Activated naive CD4-positive, alpha-beta T cell treated with anti-CD3 and anti-CD28 coated beads, Interleukin-2, amount 10 ng/mL, durations not matched to agents 7 days and 5 days (primary cell): ENCODE measurements at regions not wholly inside any gene's neighbourhood (a gene's known extent, or its start where the extent isn't known, plus 50 kb on each side); places are given as distances from the start of the nearest gene placed in this dataset.

Source experiments
- CTCF ChIA-PET: fragments of 350-600 bp; sonication (Branson Sonifier 250); formaldehyde crosslinking; loops from one replicate; lab custom pipeline; 2021; ENCODE audit warnings: antibody characterized with exemption; lab: Charles Lee
- DNase-seq: peaks from one replicate; pipeline ENCODE4 v3.0.0-alpha.2; 2020
- H3K27ac Mint-ChIP-seq: one replicate; pipeline ENCODE4 v1.8.0; 2021; ENCODE audit warnings: mild to moderate bottlenecking, moderate library complexity, mixed read lengths
- H3K27me3 Mint-ChIP-seq: one replicate; pipeline ENCODE4 v1.8.0; 2021; ENCODE audit warnings: mild to moderate bottlenecking, mixed read lengths
- H3K36me3 Mint-ChIP-seq: one replicate; pipeline ENCODE4 v1.8.0; 2021; ENCODE audit warnings: mixed read lengths
- H3K4me1 Mint-ChIP-seq: one replicate; pipeline ENCODE4 v1.8.0; 2021; ENCODE audit warnings: mixed read lengths
- H3K4me3 Mint-ChIP-seq: one replicate; pipeline ENCODE4 v1.8.0; 2021; ENCODE audit warnings: mild to moderate bottlenecking, moderate library complexity, mixed read lengths
- H3K9me3 Mint-ChIP-seq: one replicate; pipeline ENCODE4 v1.8.0; 2021; ENCODE audit warnings: mixed read lengths

- H3K9me3 Mint-ChIP-seq, result no peaks in the 10 kb centered on the region
- no peak overlapping the region for H3K27ac Mint-ChIP-seq
- no peak overlapping the region for H3K4me3 Mint-ChIP-seq
- H3K4me1 Mint-ChIP-seq, result peaks cover 3% of the 10 kb centered on the region
- no peaks in the 10 kb centered on the region for H3K27me3 Mint-ChIP-seq
- H3K36me3 Mint-ChIP-seq, result no peaks in the 10 kb centered on the region
- no peak for DNase-seq
- CTCF ChIA-PET, result no interaction called here
These were observed 177.0 kb downstream of the ST8SIA4 start for GRCh38 chr5:100726116-100726515.

DNA sequence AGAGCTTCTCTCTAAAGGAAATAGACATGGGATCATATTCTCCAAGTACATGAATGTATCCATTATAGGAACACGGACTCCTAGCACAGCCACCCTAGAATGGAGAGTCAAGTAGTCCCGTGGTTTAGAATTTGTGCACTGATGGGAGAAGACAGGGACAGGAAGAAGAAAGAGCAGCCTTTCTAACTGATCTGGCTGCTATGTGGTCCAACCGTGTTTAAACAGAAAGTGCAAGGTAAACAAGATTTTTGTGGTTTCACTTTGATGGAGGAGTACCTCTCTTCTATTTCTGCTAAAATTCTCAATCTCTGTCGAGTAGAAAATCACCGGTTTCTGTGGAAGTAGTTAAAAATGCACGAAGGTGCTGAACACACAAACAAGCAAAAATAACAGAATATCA is 171.3 kb downstream of the ST8SIA4 start:
- Mint-ChIP-seq H3K4me3 (peak overlapping the region; percentile 17), H3K4me1 (peaks cover 16% of the 10 kb centered on the region), H3K9me3 (no peaks in the 10 kb centered on the region), H3K27ac (peak overlapping the region; percentile 74), H3K36me3 (no peaks in the 10 kb centered on the region), H3K27me3 (no peaks in the 10 kb centered on the region)
- peak; percentile 23 for DNase-seq
- CTCF ChIA-PET, result no interaction called here

DNA sequence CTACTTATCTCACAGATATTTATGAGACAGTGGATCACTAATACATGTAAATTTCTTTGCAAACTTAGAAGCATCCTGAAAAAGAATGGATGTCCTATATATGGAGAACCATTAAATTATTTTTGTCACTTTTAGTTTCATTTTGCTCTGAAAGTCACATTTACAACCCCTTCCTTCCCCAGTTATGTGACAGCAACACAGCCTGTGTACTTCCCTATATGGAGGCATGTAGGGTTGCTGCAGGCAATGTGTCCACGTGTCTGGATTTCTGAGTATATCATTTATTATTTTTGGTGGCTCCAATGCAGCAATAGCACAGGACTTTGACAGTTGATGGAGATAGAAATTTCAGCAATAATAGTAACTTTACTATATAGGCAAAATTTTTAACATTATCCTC is 156.4 kb downstream of the ST8SIA4 start:
- H3K27me3 Mint-ChIP-seq, result peaks cover 4% of the 10 kb centered on the region
- DNase-seq, result no peak
- H3K27ac Mint-ChIP-seq, result no peak overlapping the region
- peaks cover 9% of the 10 kb centered on the region for H3K4me1 Mint-ChIP-seq
- no peaks in the 10 kb centered on the region for H3K9me3 Mint-ChIP-seq
- no peak overlapping the region for H3K4me3 Mint-ChIP-seq
- H3K36me3 Mint-ChIP-seq, result no peaks in the 10 kb centered on the region
- CTCF ChIA-PET, result no interaction called here

DNA sequence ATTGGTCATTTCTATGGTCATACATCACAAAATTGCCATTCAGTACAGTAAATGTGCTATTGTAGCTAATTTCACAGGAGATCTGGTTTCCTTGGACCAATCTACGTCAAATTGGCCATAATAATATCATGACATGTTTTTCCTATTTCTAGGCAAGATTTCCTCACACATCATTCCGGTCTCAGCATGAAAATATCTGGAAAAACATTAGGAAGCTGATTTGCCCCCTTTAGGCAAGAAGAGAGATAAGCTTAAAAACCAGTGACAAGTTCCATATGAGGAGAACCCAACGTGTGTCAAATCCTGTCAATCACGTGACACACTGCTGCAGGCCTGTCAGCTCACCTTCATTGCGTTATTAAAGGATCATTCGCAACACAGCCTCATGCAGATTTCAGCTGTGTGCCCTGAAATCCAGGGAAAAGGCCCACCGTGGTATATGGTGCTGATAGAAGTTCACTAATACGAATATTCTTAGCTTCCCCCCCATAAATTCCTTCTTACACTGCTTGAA is 153.3 kb downstream of the ST8SIA4 start:
- no peak overlapping the region for H3K27ac Mint-ChIP-seq
- no peak for DNase-seq
- no peak overlapping the region for H3K4me3 Mint-ChIP-seq
- peaks cover 4% of the 10 kb centered on the region for H3K27me3 Mint-ChIP-seq
- no peaks in the 10 kb centered on the region for H3K36me3 Mint-ChIP-seq
- H3K9me3 Mint-ChIP-seq, result no peaks in the 10 kb centered on the region
- H3K4me1 Mint-ChIP-seq, result peaks cover 9% of the 10 kb centered on the region
- CTCF ChIA-PET, result interaction anchor here (1.3 kb wide), 1 partner anchor 24 kb away, joined by 6 read pairs; no protein-coding TSS in a partner anchor

GRCh38 chr5:100755435-100755834 is 147.6 kb downstream of the ST8SIA4 start:
- H3K9me3 Mint-ChIP-seq, result no peaks in the 10 kb centered on the region
- no peaks in the 10 kb centered on the region for H3K4me1 Mint-ChIP-seq
- no peak overlapping the region for H3K4me3 Mint-ChIP-seq
- H3K27me3 Mint-ChIP-seq, result peaks cover 4% of the 10 kb centered on the region
- no peak overlapping the region for H3K27ac Mint-ChIP-seq
- CTCF ChIA-PET, result interaction anchor here (1.9 kb wide), 1 partner anchor 19 kb away, joined by 5 read pairs; no protein-coding TSS in a partner anchor
- no peaks in the 10 kb centered on the region for H3K36me3 Mint-ChIP-seq
- no peak for DNase-seq
